IMR-90 (cell line): ENCODE measurements at regions not wholly inside any gene's neighbourhood (a gene's known extent, or its start where the extent isn't known, plus 50 kb on each side); places are given as distances from the start of the nearest gene placed in this dataset.

ENCODE experiments used
- ATAC-seq: fragments of 200-7000 bp; cut with Tn5 transposase; 2 replicates; pipeline ENCODE4 v1.9.1; 2020; ENCODE audit warnings: low read depth, mild to moderate bottlenecking, moderate library complexity
- BruUV-seq: library from RNA; stranded (reverse); fragments of 400-500 nt; replicated peaks from 2 replicates; lab custom pipeline; 2021; lab: Mats Ljungman, UMichigan
- CTCF ChIA-PET: fragments of 300-600 bp; formaldehyde crosslinking; extraction: SDS; loops from one replicate; lab custom pipeline; 2021; ENCODE audit warnings: antibody characterized with exemption; lab: Yijun Ruan, JAX
- POLR2A ChIA-PET: fragments of 300-600 bp; sonication (Branson Sonifier 250); formaldehyde crosslinking; loops from one replicate; lab custom pipeline; 2022; ENCODE audit warnings: antibody characterized with exemption; ENCODE audit not compliant: unreplicated experiment; lab: Charles Lee
- DNase-seq: peaks from one replicate; pipeline ENCODE4 v3.0.0; 2013
- H2AFZ ChIP-seq: replicated peaks from 2 replicates; pipeline ENCODE3; 2013; ENCODE audit warnings: low read length, mild to moderate bottlenecking; ENCODE audit not compliant: poor library complexity
- H2AK5ac ChIP-seq: 2 replicates; pipeline ENCODE4 v1.6.1; 2013; ENCODE audit warnings: low read depth, low read length, inconsistent platforms
- H2AK9ac ChIP-seq: replicated peaks from 2 replicates; pipeline ENCODE3; 2013; ENCODE audit warnings: mild to moderate bottlenecking, low read depth, low read length, moderate library complexity; ENCODE audit not compliant: poor library complexity
- H2BK120ac ChIP-seq: 2 replicates; pipeline ENCODE4 v1.6.1; 2013; ENCODE audit warnings: low read depth, low read length, inconsistent platforms
- H2BK15ac ChIP-seq: 3 replicates; pipeline ENCODE4 v1.6.1; 2013; ENCODE audit warnings: low read depth, low read length, inconsistent platforms
- H2BK20ac ChIP-seq: 2 replicates; pipeline ENCODE4 v1.6.1; 2013; ENCODE audit warnings: low read depth, mild to moderate bottlenecking, inconsistent platforms, low read length, moderate library complexity
- H2BK5ac ChIP-seq: 2 replicates; pipeline ENCODE4 v1.6.1; 2013; ENCODE audit warnings: mild to moderate bottlenecking, low read depth, low read length, inconsistent platforms; ENCODE audit not compliant: poor library complexity, severe bottlenecking
- H3K14ac ChIP-seq: replicated peaks from 2 replicates; pipeline ENCODE4 v1.6.1; 2013; ENCODE audit warnings: low read depth, low read length, inconsistent platforms
- H3K18ac ChIP-seq: 2 replicates; pipeline ENCODE4 v1.6.1; 2013; ENCODE audit warnings: low read depth, low read length, control low read depth
- H3K23ac ChIP-seq: 2 replicates; pipeline ENCODE4 v1.6.1; 2013; ENCODE audit warnings: low read depth, low read length, inconsistent platforms
- H3K27ac ChIP-seq: 2 replicates; pipeline ENCODE4 v1.5.1; 2013; ENCODE audit warnings: mild to moderate bottlenecking, control low read depth, low read length; ENCODE audit not compliant: insufficient read depth
- H3K27me3 ChIP-seq: 2 replicates; pipeline ENCODE4 v1.6.1; 2013; ENCODE audit warnings: low read length; ENCODE audit not compliant: control insufficient read depth, insufficient read depth
- H3K36me3 ChIP-seq: 2 replicates; pipeline ENCODE4 v1.6.1; 2013; ENCODE audit warnings: low read length, mixed read lengths; ENCODE audit not compliant: control insufficient read depth, insufficient read depth
- H3K4ac ChIP-seq: 2 replicates; pipeline ENCODE4 v1.6.1; 2013; ENCODE audit warnings: low read depth, low read length, inconsistent platforms
- H3K4me1 ChIP-seq: 2 replicates; pipeline ENCODE4 v1.6.1; 2013; ENCODE audit warnings: low read length, mixed read lengths; ENCODE audit not compliant: control insufficient read depth, insufficient read depth
- H3K4me2 ChIP-seq: 2 replicates; pipeline ENCODE4 v1.6.1; 2013; ENCODE audit warnings: low read depth, mild to moderate bottlenecking, control low read depth, low read length, moderate library complexity
- H3K4me3 ChIP-seq: 2 replicates; pipeline ENCODE4 v1.5.1; 2013; ENCODE audit warnings: low read depth, mild to moderate bottlenecking, control low read depth, low read length, moderate library complexity; ENCODE audit not compliant: insufficient read depth
- H3K56ac ChIP-seq: 2 replicates; pipeline ENCODE4 v1.6.1; 2013; ENCODE audit warnings: low read length, inconsistent platforms; ENCODE audit not compliant: insufficient read depth; ENCODE audit errors: extremely low read depth
- H3K79me1 ChIP-seq, 2 experiments: 2 replicates each; pipeline ENCODE4 v1.6.1; 2013; ENCODE audit warnings: low read length in 2 of 2, inconsistent platforms in 1 of 2, low read depth in 1 of 2
- H3K9ac ChIP-seq: 2 replicates; pipeline ENCODE4 v1.6.1; 2013; ENCODE audit warnings: low read depth, low read length, control low read depth
- H3K9me1 ChIP-seq: 2 replicates; pipeline ENCODE4 v1.6.1; 2013; ENCODE audit warnings: low read length, inconsistent platforms; ENCODE audit not compliant: insufficient read depth
- H3K9me3 ChIP-seq: 2 replicates; pipeline ENCODE4 v1.6.1; 2013; ENCODE audit warnings: low read length; ENCODE audit not compliant: control insufficient read depth, insufficient read depth
- H4K20me1 ChIP-seq: 2 replicates; pipeline ENCODE4 v1.6.1; 2013; ENCODE audit warnings: low read length, inconsistent platforms; ENCODE audit not compliant: insufficient read depth
- H4K5ac ChIP-seq: 2 replicates; pipeline ENCODE4 v1.6.1; 2013; ENCODE audit warnings: mild to moderate bottlenecking, low read depth, low read length, control low read depth
- H4K8ac ChIP-seq, 2 experiments: 2 replicates each; pipeline ENCODE4 v1.6.1; 2013; ENCODE audit warnings: low read depth in 2 of 2, low read length in 2 of 2, control low read depth in 1 of 2, inconsistent platforms in 1 of 2
- H4K91ac ChIP-seq: 2 replicates; pipeline ENCODE4 v1.6.1; 2013; ENCODE audit warnings: low read depth, low read length, inconsistent platforms; ENCODE audit not compliant: insufficient read depth
- CHD1 ChIP-seq: IDR thresholded peaks from 2 replicates; pipeline ENCODE4 v1.6.1; 2012; ENCODE audit warnings: low read depth, low read length, improper control_type of control experiment
- MAFK ChIP-seq: IDR thresholded peaks from 2 replicates; pipeline ENCODE4 v1.6.1; 2012; ENCODE audit warnings: low read depth, low read length, improper control_type of control experiment
- MAZ ChIP-seq: IDR thresholded peaks from 2 replicates; pipeline ENCODE4 v1.6.1; 2012; ENCODE audit warnings: low read depth, mild to moderate bottlenecking, low read length, improper control_type of control experiment, moderate library complexity, borderline replicate concordance
- NFE2L2 ChIP-seq: fragments of 150-350 bp; IDR thresholded peaks from 2 replicates; pipeline ENCODE4 v1.6.1; 2016; ENCODE audit warnings: low read depth, mild to moderate bottlenecking, low read length
- POLR2A ChIP-seq: IDR thresholded peaks from 2 replicates; pipeline ENCODE4 v1.6.1; 2012; ENCODE audit warnings: mild to moderate bottlenecking, low read depth, low read length
- RFX5 ChIP-seq: IDR thresholded peaks from 2 replicates; pipeline ENCODE4 v1.8.0; 2012; ENCODE audit warnings: low read depth, mild to moderate bottlenecking, low read length, moderate library complexity
- SMC3 ChIP-seq: fragments of 150-350 bp; IDR thresholded peaks from 2 replicates; pipeline ENCODE4 v1.6.1; 2016; ENCODE audit warnings: low read depth, mild to moderate bottlenecking, antibody characterized with exemption, low read length, moderate library complexity
- USF2 ChIP-seq: fragments of 150-350 bp; IDR thresholded peaks from 2 replicates; pipeline ENCODE4 v1.6.1; 2017; ENCODE audit warnings: mild to moderate bottlenecking, antibody characterized with exemption, low read length, low read depth
- WGBS, 2 experiments: methylation state at CpG; one replicate each; pipeline versions ENCODE4 v1.1.5 to v1.1.7; 2013; ENCODE audit warnings: missing lambda C conversion rate in 2 of 2; ENCODE audit not compliant: insufficient read length in 1 of 2; ENCODE audit errors: extremely low coverage in 2 of 2; 5-methylcytosine and 5-hydroxymethylcytosine counted together
- dilution Hi-C: fragments of 300-500 bp; cut with HindIII; formaldehyde crosslinking; loops from one replicate; pipeline ENCODE4 v1.14.3; 2018; ENCODE audit warnings: low sequenced_read_pairs; ENCODE audit not compliant: unreplicated experiment
- in situ Hi-C: fragments of 300-500 bp; cut with MboI; formaldehyde crosslinking; loops from 3 replicates; pipeline ENCODE4 v1.14.3; 2019; ENCODE audit warnings: low sequenced_read_pairs, inconsistent platforms, mixed read lengths
- intact Hi-C: fragments of 100-400 bp; cut with micrococcal nuclease; formaldehyde crosslinking; loops from 2 replicates; pipeline ENCODE4 v1.10.0; 2022

GRCh38 chr5:34412736-34413135 is 243.4 kb upstream of the RAI14 start:
- DNase-seq (peak; percentile 65), ATAC-seq (peak; percentile 78)
- peak overlapping the region; percentile 59 for H3K14ac ChIP-seq
- H3K27me3 ChIP-seq = no peaks in the 10 kb centered on the region
- no peaks in the 10 kb centered on the region for H4K20me1 ChIP-seq
- H3K9me3 ChIP-seq = no peaks in the 10 kb centered on the region
- H3K4me2 ChIP-seq = peak overlapping the region; percentile 65; the same call in 1 of the 2 replicates
- peak overlapping the region; percentile 13 for H2AFZ ChIP-seq
- no peaks in the 10 kb centered on the region for H3K36me3 ChIP-seq
- peak overlapping the region; percentile 97 for H2BK120ac ChIP-seq
- CTCF ChIA-PET = interaction anchor here (1.2 kb wide), 1 partner anchor 13 kb away, joined by 5 read pairs; no protein-coding TSS in a partner anchor
- BruUV-seq = no TSS peak
- H4K5ac ChIP-seq = peak overlapping the region; percentile 35; the same call in 1 of the 2 replicates
- peak overlapping the region; percentile 97 for H2BK20ac ChIP-seq
- no peak overlapping the region for H3K4me3 ChIP-seq
- H2AK9ac ChIP-seq = no peak overlapping the region
- no peaks in the 10 kb centered on the region for H3K79me1 ChIP-seq
- peak overlapping the region; percentile 63 for H2BK5ac ChIP-seq
- H3K4me1 ChIP-seq = peaks cover 13% of the 10 kb centered on the region
- H2BK15ac ChIP-seq = peak overlapping the region; percentile 75; the same call in 2 of the 3 replicates
- peak overlapping the region; percentile 87 for H3K23ac ChIP-seq
- TF ChIP-seq NFE2L2 (no peak), CHD1 (no peak), USF2 (no peak), POLR2A (no peak), MAZ (no peak), RFX5 (no peak), SMC3 (no peak), MAFK (no peak)
- POLR2A ChIA-PET = no interaction called here
- no peak overlapping the region for H3K9ac ChIP-seq
- 75% methylated on average over 1 of the region's 2 CpGs; no CpG with 5 or more reads in 1 of the 2 experiments for WGBS, 2 experiments
- H3K56ac ChIP-seq = peak overlapping the region; percentile 66; the same call in 1 of the 2 replicates
- H3K9me1 ChIP-seq = 0 out of 2 replicates have a peak, but pooled peaks cover 7% of the 10 kb centered on the region
- intact Hi-C loops = no loop called here
- dilution Hi-C loops = no loop called here
- in situ Hi-C loops = no loop called here
- peak overlapping the region; percentile 71; the same call in 1 of the 2 replicates for H2AK5ac ChIP-seq
- no peak overlapping the region for H3K27ac ChIP-seq
- H4K91ac ChIP-seq = peak overlapping the region; percentile 73
- peak overlapping the region; percentile 93; the same call in 1 of the 2 replicates for H3K4ac ChIP-seq
- H4K8ac ChIP-seq = peak overlapping the region; percentile 60 to 68
- peak overlapping the region; percentile 78; the same call in 1 of the 2 replicates for H3K18ac ChIP-seq
